Astrocyte (in vitro differentiated cells and primary cell): ENCODE measurements at regions not wholly inside any gene's neighbourhood (a gene's known extent, or its start where the extent isn't known, plus 50 kb on each side); places are given as distances from the start of the nearest gene placed in this dataset.

Source experiments
- DNase-seq: peaks from one replicate; pipeline ENCODE4 v3.0.0-alpha.2; 2010; ENCODE audit warnings: low read depth
- FAIRE-seq: peaks from 2 replicates; lab custom pipeline; 2011; peaks lifted over from hg19 to GRCh38; lab: Jason Lieb, UNC
- H2AFZ ChIP-seq: 2 replicates; pipeline ENCODE4 v1.6.0; 2012; ENCODE audit warnings: low read depth, low read length, inconsistent platforms
- H3K27ac ChIP-seq: 2 replicates; pipeline ENCODE4 v1.5.1; 2011; ENCODE audit warnings: low read depth, low read length, inconsistent platforms
- H3K27me3 ChIP-seq: 2 replicates; pipeline ENCODE4 v1.6.0; 2011; ENCODE audit warnings: low read length, inconsistent platforms; ENCODE audit not compliant: insufficient read depth
- H3K36me3 ChIP-seq: 2 replicates; pipeline ENCODE4 v1.5.1; 2011; ENCODE audit warnings: low read length, inconsistent platforms; ENCODE audit not compliant: insufficient read depth
- H3K4me1 ChIP-seq: 2 replicates; pipeline ENCODE4 v1.5.1; 2011; ENCODE audit warnings: low read length, inconsistent platforms; ENCODE audit not compliant: insufficient read depth
- H3K4me2 ChIP-seq: 2 replicates; pipeline ENCODE4 v1.6.0; 2012; ENCODE audit warnings: low read length, inconsistent platforms
- H3K4me3 ChIP-seq: 2 replicates; pipeline ENCODE4 v1.5.1; 2011; ENCODE audit warnings: low read depth, mild to moderate bottlenecking, low read length, inconsistent platforms; ENCODE audit not compliant: insufficient read depth
- H3K79me2 ChIP-seq: 2 replicates; pipeline ENCODE4 v1.6.0; 2012; ENCODE audit warnings: mild to moderate bottlenecking, low read length, inconsistent platforms; ENCODE audit not compliant: insufficient read depth
- H3K9ac ChIP-seq: 2 replicates; pipeline ENCODE4 v1.6.0; 2012; ENCODE audit warnings: mild to moderate bottlenecking, low read length, inconsistent platforms
- H3K9me3 ChIP-seq: 2 replicates; pipeline ENCODE4 v1.5.1; 2012; ENCODE audit warnings: low read depth, mild to moderate bottlenecking, low read length, inconsistent platforms; ENCODE audit not compliant: insufficient read depth
- H4K20me1 ChIP-seq: 2 replicates; pipeline ENCODE4 v1.6.0; 2012; ENCODE audit warnings: low read length, inconsistent platforms; ENCODE audit not compliant: insufficient read depth
- H3K27ac Mint-ChIP-seq: one replicate; pipeline ENCODE4 v1.8.0; 2021; ENCODE audit warnings: mild to moderate bottlenecking, mixed read lengths; ENCODE audit not compliant: unreplicated experiment
- H3K27me3 Mint-ChIP-seq: one replicate; pipeline ENCODE4 v1.8.0; 2021; ENCODE audit warnings: low read depth, mixed read lengths; ENCODE audit not compliant: unreplicated experiment
- H3K36me3 Mint-ChIP-seq: one replicate; pipeline ENCODE4 v1.8.0; 2021; ENCODE audit warnings: low read depth, mixed read lengths; ENCODE audit not compliant: unreplicated experiment
- H3K4me1 Mint-ChIP-seq: one replicate; pipeline ENCODE4 v1.8.0; 2021; ENCODE audit warnings: low read depth, mixed read lengths; ENCODE audit not compliant: unreplicated experiment
- H3K4me3 Mint-ChIP-seq: one replicate; pipeline ENCODE4 v1.8.0; 2021; ENCODE audit warnings: mild to moderate bottlenecking, moderate library complexity, mixed read lengths; ENCODE audit not compliant: unreplicated experiment
- H3K9me3 Mint-ChIP-seq: one replicate; pipeline ENCODE4 v1.8.0; 2021; ENCODE audit warnings: mild to moderate bottlenecking, mixed read lengths; ENCODE audit not compliant: unreplicated experiment
- CTCF ChIP-seq: IDR thresholded peaks from 2 replicates; pipeline ENCODE4 v1.5.1; 2011; ENCODE audit warnings: low read depth, mild to moderate bottlenecking, inconsistent platforms, low read length, moderate library complexity; ENCODE audit not compliant: insufficient read depth
- EZH2 ChIP-seq: IDR thresholded peaks from 2 replicates; pipeline ENCODE4 v1.6.1; 2012; ENCODE audit warnings: mild to moderate bottlenecking, low read length, inconsistent platforms; ENCODE audit not compliant: insufficient read depth

- Histone ChIP-seq H3K9me3 (no peaks in the 10 kb centered on the region), H3K27me3 (no peaks in the 10 kb centered on the region), H3K4me2 (no peak overlapping the region), H3K4me3 (no peak overlapping the region), H2AFZ (no peak overlapping the region), H3K9ac (no peak overlapping the region), H4K20me1 (no peaks in the 10 kb centered on the region), H3K36me3 (no peaks in the 10 kb centered on the region), H3K4me1 (no peaks in the 10 kb centered on the region), H3K79me2 (no peaks in the 10 kb centered on the region), H3K27ac (no peak overlapping the region)
- DNase-seq (no peak), FAIRE-seq (no peak)
- H3K27me3 Mint-ChIP-seq: no peaks in the 10 kb centered on the region
- H3K27ac Mint-ChIP-seq: no peak overlapping the region
- H3K9me3 Mint-ChIP-seq: no peaks in the 10 kb centered on the region
- H3K4me1 Mint-ChIP-seq: peaks cover 11% of the 10 kb centered on the region
- H3K36me3 Mint-ChIP-seq: peaks cover 1% of the 10 kb centered on the region
- TF ChIP-seq CTCF (no peak), EZH2 (no peak)
- no peak overlapping the region for H3K4me3 Mint-ChIP-seq
Measured at GRCh38 chr1:184257873-184258272, 129.0 kb upstream of the C1orf21 start.

GRCh38 chr1:184258525-184258924 lies 128.3 kb upstream of the C1orf21 start:
- Mint-ChIP-seq H3K4me3 (no peak overlapping the region), H3K27me3 (no peaks in the 10 kb centered on the region), H3K27ac (no peak overlapping the region), H3K36me3 (peaks cover under 1% of the 10 kb centered on the region), H3K9me3 (no peaks in the 10 kb centered on the region), H3K4me1 (peaks cover 11% of the 10 kb centered on the region)
- no peak overlapping the region for H3K4me3 ChIP-seq
- no peaks in the 10 kb centered on the region for H3K36me3 ChIP-seq
- H3K4me2 ChIP-seq: no peak overlapping the region
- no peak overlapping the region for H3K27ac ChIP-seq
- no peaks in the 10 kb centered on the region for H3K27me3 ChIP-seq
- H4K20me1 ChIP-seq: no peaks in the 10 kb centered on the region
- no peaks in the 10 kb centered on the region for H3K9me3 ChIP-seq
- DNase-seq (no peak), FAIRE-seq (no peak)
- TF ChIP-seq CTCF (no peak), EZH2 (no peak)
- no peaks in the 10 kb centered on the region for H3K79me2 ChIP-seq
- H3K4me1 ChIP-seq: no peaks in the 10 kb centered on the region
- H3K9ac ChIP-seq: no peak overlapping the region
- H2AFZ ChIP-seq: no peak overlapping the region

GRCh38 chr1:184260382-184260781 lies 126.4 kb upstream of the C1orf21 start:
- peaks cover 7% of the 10 kb centered on the region for H3K4me1 Mint-ChIP-seq

More at GRCh38 chr1:184260382-184260781, 126.4 kb upstream of the C1orf21 start:
- H3K9me3 Mint-ChIP-seq: no peaks in the 10 kb centered on the region
- H3K4me3 Mint-ChIP-seq: no peak overlapping the region
- Histone ChIP-seq H3K27me3 (no peaks in the 10 kb centered on the region), H2AFZ (no peak overlapping the region), H3K4me1 (no peaks in the 10 kb centered on the region), H3K9ac (no peak overlapping the region), H3K36me3 (no peaks in the 10 kb centered on the region), H3K27ac (peak overlapping the region; percentile 22), H4K20me1 (no peaks in the 10 kb centered on the region), H3K9me3 (no peaks in the 10 kb centered on the region), H3K79me2 (no peaks in the 10 kb centered on the region), H3K4me2 (peak overlapping the region; percentile 22), H3K4me3 (no peak overlapping the region)
- H3K27ac Mint-ChIP-seq: peak overlapping the region; percentile 70
- DNase-seq: peak; percentile 90
- no peak for TF ChIP-seq EZH2
- no peak for TF ChIP-seq CTCF
- no peaks in the 10 kb centered on the region for H3K36me3 Mint-ChIP-seq
- peak; percentile 89 for FAIRE-seq
- peaks cover 3% of the 10 kb centered on the region for H3K27me3 Mint-ChIP-seq
